HG02571 (cell line): ENCODE measurements at regions not wholly inside any gene's neighbourhood (a gene's known extent, or its start where the extent isn't known, plus 50 kb on each side); places are given as distances from the start of the nearest gene placed in this dataset.

Experiments used
- ATAC-seq: cut with Tn5 transposase; IDR thresholded peaks from one replicate; pipeline ENCODE4 v1.9.1; 2021; ENCODE audit warnings: mild to moderate bottlenecking, moderate library complexity; ENCODE audit not compliant: unreplicated experiment

DNA sequence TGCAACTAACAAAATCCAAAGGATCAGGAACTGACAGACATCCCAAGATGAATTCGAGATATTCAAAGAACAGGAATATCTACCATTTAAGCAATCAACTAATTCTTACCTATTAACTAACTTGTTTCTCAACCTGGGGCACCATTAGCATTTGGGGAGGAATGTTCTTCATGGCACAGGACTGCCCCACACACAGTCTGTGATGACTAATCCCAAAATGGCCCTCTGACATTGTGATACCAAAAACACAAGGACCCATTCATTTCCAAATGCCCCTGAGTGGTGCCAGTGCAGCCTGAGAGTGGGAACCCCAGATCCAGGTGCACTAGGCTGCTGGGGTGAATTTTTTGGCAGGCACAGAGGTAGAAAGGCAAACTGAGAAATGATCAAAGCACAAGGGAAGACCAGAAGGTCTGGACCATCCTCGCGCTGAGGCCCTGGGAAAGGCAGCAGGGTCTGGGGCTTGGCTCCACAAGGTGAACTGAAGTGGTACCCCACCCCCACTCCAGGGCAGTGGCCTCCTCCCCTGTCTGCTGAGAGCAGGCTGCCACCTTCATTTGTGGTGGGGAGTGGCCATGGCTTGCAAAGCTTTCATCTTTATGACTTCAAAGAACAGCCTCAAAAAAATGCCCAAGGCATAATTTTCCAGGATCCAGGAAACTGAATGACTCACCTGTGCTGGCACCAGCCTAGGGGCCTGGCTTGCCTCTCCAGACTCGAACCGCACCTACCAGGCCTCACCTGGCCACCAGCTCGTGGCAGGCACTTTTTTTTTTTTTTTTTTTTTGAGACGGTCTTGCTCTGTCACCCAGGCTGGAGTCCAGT, 122.4 kb downstream of the BCOR start:
- ATAC-seq: no peak

DNA sequence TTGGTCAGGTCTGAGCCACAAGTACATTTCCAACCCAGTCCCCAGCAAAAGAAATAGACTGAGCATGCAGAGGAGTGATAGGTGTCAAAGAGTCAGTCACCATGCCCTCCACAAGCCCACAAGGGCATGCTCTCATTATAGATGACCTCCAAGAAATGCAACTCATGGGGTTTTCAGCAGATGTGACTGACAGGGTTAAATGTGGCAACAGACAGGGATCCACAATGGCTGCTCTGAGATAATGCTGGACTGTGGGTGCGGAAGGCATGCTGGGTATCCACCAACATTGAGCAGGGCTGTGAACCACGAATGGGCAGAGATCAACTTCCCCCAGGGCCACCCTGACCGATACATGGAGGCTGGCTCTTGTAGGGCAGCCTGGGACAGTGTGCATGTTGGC, 115.8 kb downstream of the BCOR start:
- no peak for ATAC-seq

DNA sequence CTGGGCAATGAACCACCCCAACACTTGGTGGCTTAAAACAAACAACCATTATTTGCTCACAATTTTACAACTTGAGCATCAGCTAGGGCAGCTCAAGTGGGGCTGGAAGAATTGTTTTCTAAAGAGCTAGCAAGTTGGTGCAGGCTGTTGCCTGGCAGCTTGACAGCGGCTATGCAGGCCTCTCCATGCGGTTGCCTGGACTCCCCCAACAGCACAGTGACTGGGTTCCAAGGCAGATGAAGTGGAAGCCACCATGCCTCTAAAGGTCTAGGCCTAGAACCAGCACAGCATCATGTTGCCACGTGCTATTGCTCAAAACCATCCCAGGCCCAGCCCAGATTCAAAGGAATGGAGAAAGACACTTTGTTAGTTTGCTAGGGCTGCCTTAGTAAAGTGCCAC, 114.8 kb downstream of the BCOR start:
- ATAC-seq: no peak

DNA sequence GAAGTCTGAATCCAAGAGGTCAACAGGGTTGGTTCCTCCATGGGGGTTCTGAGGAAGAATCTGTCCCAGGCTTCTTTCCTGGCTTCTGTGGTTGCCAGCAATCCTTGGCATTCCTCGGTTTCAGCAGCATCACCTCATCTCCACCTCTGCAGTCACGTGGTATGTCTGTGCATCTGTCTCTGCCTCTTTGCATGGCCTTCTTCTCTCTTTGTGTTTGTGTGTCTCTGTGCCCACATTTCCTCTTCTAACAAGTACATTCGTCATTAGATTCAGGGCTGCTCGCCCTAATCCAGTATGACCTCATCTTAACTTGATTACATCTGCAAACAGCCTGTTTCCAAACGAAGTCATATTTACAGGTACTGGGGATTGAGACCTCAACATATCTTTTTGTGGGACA, 114.0 kb downstream of the BCOR start:
- ATAC-seq: no peak

GRCh38 chrX:39984191-39984956, 113.4 kb downstream of the BCOR start:
- no peak for ATAC-seq

DNA sequence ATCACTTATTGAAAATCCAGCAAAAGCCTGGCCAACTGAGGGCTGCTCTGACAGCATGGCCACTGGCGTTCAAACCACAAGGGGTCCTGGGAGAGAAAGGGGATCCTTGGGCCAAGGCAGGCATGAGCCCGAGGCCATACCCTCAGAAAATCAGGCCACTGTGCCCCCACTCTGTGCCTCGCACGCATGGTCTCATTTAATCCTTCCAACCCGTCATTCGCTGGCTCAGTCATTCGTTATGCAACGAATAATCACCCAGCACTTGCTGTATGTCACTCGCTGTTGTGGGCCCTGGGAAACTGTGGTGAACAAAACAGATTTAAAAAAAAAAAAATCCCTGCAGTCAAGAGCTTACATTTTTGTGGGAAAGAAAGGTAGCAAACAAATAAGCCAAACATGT, 112.7 kb downstream of the BCOR start:
- ATAC-seq: no peak

DNA sequence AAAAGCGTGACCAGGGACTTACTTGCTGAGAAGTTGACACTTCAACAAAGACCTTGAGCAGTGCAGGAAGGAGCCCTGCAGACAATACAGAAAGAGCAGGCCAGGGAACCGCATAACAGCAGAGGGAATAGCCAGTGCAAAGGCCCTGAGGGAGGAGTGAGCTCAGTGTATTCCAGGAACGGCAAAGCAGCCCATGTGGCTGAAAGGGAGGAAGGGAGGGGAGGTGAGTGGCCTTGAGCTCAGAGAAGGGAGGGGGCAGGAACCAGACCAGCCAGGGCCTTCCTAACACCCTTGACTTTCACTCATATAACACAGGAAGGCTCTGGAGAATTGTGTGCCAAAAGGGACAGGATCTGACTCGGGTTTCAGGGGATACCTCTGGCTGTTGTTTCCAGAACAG, 112.2 kb downstream of the BCOR start:
- ATAC-seq: no peak

DNA sequence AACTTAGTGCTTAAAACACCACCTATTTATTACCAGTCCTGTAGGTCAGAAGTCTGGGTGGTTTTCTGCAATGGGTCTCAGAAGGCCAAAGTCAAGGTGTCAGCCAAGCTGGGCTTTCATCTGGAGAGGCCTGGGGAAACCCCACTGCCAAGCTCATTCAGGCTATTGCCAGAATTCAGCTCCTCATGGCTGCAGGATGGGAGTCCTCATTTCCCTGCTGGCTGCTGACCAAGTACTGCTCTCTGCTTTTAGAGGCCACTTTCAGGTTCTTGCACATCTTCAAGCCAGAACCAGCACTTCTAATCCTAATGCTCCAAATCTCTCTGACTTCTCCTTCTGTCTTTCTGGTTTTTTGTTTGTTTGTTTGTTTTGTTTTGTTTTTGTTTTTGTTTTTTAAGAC, 109.3 kb downstream of the BCOR start:
- ATAC-seq: no peak

GRCh38 chrX:39990388-39990787, 107.4 kb downstream of the BCOR start:
- ATAC-seq: no peak

DNA sequence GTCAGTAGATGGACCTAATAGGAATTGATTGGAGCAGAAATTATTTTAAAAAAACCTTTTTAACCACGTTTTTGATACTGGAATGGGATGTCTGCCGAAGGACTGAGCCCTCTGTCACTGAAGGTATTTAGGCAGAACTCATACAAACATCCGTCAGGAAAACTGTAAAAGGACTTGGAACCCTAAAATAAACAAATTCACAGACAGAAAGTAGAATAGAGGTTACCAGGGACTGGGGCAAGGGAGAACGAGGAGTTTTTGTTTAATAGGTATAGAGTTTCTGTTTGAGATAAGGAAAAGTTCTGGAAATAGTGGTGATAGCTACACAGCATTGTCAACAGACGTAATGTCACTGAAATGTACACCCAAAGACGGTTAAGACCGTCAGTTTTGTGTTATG, 105.5 kb downstream of the BCOR start:
- ATAC-seq: no peak

GRCh38 chrX:39995457-39995856, 102.3 kb downstream of the BCOR start:
- no peak for ATAC-seq

GRCh38 chrX:39996536-39996935, 101.2 kb downstream of the BCOR start:
- ATAC-seq: no peak

DNA sequence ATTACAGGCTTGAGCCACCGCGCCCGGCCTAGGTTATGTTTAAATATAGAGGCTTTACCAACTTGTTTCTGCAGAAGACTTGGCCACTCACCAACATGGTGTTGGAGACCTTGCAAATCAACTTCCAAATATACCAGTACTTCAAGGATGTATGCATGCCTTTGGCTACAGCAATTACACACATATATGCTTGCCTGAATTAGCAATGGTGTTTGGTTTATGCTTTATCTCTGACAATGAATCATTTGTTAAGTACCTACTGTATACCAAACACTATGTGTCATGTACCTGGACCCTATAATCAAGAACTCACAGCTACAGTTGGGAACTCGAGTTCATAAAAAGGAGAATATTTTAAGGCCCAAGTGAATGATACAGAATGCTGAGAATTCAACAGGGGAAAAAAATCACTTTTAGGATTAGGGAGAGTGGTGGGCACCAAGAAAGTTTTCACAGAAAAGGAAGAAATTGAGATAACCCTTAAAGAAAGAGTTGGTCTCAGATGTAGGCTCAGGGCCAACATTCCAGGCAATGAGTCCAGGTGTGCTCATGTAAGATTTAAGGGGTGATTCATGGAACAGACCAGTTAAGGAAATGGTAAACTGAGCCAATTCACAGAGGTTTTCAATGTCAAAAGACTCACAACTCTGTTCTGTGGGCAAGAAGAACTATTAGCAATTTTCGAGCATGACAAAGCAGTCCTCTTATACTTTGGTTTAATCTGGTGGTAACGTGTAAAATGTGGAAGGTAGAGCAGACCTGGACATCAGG, 98.9 kb downstream of the BCOR start:
- no peak for ATAC-seq
